NCI-H748 treated with DMSO at 0.1 percent for 48 hours (cell line): ENCODE measurements at regions not wholly inside any gene's neighbourhood (a gene's known extent, or its start where the extent isn't known, plus 50 kb on each side); places are given as distances from the start of the nearest gene placed in this dataset.
"Not testable (repeated sequence)": the region's sequence is repeated elsewhere in the genome, so short reads cannot be mapped to it uniquely, and the experiment has no call there.

ENCODE experiments used
- DNase-seq: peaks from one replicate; lab custom pipeline; 2025; lab: John Stamatoyannopoulos, UW

- DNase-seq: no peak
Observed at GRCh38 chr15:70525551-70525950, 237.8 kb downstream of the UACA start.

DNA sequence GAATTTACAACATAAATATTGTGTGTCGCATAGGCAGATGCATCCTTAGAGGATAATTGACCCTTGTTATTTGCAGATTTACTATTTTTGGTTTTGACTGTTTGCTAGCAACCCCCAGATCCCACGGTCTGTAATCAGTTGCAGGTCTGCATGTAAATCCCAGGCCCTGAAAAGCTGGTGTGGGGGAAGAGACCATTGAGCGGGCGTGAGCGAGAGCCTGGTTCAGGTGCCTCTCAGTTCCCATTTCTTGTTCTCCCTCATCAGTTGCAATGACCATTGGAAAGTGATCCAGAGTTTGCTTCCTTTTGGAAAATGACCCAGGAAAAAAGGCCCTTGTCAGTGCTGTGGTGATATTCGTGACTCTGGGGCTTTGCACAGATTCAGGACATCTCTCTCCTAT, 238.9 kb downstream of the UACA start:
- DNase-seq: no peak

- DNase-seq: no peak
Observed at GRCh38 chr15:70523616-70524015, 239.7 kb downstream of the UACA start.

- no peak for DNase-seq
Observed at GRCh38 chr15:70523192-70523591, 240.2 kb downstream of the UACA start.

GRCh38 chr15:70522323-70522966, 240.9 kb downstream of the UACA start:
- no peak for DNase-seq

DNA sequence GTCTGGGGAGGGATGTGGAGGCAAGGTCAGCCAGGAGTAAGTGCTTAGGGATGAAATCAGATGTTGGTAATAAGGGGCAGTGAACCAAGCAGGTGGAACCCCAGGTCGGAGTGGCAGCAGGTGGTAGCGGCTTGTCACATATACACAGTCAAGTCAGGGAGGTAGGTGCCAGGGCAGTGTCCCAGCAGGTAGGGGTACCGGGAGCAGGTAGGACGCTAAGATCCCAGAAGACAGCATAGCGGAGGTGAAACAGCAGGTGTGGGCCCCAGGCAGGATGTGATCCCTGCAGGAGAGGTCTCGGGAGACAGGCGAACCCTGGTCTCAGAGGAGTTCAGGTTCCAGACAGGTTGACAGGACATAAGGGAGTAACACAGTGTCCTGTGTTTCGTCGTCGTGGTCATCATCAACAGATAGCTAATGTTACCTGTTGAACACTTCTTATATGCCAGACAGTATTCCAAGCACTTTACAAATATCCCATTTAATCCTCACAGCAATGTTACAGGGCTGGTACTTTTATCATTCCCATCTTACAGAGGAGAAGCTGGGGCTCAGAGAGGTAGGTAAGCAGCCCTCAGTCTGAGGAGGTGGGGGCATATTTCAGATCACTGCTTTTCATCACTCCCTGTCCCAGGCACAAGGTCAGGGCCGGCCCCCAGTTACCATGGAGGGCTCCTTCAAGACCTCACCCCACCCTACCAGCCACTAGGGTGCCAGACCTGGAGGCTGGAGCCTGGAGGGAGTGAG, 241.6 kb downstream of the UACA start:
- no peak for DNase-seq

DNA sequence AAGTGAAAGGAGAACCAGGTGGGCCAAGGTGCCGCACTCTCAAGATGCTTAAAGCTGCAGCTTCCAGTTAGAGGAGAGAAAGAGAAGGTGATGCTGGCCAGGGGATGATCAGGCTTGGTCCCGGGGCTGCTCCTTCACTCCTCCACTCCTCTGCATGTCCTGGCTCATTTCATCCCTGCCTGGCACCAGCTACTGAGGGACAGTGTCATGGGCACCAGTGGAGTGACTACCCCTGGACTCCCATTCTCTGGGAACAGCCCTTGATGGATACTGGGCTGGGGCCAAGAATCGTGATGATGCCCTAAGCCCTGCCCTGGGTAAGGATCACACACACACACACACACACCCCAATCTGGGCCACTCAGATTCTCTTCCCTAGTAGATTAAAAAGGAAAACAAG, 243.7 kb downstream of the UACA start:
- DNase-seq: no peak

DNA sequence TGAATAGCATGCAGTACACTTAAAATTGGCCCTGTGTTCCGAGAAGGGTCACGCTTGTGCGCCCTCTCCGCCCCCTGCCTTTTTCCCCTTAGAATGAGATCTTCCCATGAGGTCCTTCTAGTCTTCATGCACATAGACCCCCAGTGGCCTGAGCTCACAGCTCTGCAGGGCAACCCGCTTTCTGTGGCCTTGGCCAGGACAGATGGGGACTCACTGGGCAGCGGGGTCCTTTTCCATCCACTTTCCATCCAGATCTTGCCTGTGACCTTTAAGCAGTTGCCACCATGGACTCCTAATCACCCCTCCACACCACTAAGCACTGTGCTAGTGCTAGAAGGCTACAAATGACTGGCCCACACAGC, 244.4 kb downstream of the UACA start:
- DNase-seq: no peak

- DNase-seq: no peak
Observed at GRCh38 chr15:70518201-70519003, 245.0 kb downstream of the UACA start.

GRCh38 chr15:70517194-70517590, 246.2 kb downstream of the UACA start:
- no peak for DNase-seq

- no peak for DNase-seq
Observed at GRCh38 chr15:70516408-70517193, 246.8 kb downstream of the UACA start.

DNA sequence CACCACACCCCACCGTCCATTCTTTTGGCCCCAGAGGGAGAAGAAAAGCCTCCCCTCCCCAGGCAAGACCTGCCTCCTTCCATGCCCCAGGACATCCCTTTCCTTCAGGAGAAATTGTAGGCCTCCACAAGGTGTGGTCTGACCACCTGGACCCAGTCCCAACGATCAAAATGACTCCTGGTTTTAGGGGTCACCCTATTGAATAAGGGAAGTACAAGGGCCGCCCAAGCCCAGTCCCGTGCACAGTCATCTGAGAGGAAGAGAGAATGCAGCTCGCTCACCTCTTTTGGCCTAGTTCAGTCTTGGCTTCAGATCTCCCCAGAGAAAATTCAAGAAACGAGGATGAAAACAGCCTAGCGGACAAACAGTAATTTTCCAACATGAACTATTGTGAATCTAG, 249.1 kb downstream of the UACA start:
- no peak for DNase-seq

DNA sequence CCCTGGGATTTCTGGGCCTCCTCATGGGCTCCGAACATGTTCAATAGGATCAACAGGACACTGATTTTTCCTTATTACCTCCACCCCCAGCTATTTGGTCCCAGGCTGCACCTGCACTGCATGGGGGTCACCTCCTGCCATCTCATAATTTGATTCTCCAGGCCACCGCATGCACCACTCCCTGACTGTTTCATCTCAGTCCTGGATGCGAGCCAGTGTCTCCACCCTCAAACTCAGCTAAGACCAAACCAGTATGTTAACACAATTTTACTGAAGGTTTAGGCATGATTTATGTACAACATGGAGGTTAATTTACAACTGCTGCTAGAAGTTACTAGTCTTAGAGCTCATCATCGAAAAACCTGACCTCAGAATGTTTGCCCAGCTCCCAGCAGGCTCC, 249.5 kb downstream of the UACA start:
- no peak for DNase-seq

DNA sequence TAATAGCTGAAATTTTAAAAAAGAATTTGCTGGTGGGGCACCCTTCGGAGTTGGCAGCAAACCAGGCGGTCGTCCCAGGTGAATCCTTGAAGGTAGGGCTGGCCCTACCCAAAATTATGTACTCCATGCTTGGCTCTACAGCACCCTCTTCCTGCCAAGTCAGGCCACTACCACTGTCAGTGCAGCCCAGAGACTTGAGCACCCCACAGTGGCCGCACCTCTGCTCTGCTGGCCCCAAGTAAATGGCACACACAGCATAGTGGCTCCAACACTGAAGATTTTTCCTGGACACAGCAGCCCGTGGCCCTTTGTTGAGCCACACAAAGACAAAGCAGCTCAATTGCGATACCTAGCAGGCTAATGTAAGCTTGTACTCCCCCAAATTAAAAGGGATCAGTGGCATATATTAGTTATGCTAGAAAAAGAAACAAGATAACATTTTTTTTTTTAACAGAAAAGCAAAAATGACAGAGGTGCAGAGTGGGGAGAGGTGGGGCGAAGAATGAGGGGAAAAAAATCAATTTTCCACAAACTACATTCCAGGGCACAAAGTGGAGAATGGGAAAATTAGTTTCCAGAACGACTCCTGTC, 250.5 kb downstream of the UACA start:
- DNase-seq: no peak

- not testable (repeated sequence) for DNase-seq
Observed at GRCh38 chr15:70511972-70512587, 251.3 kb downstream of the UACA start.

- DNase-seq: no peak
Observed at GRCh38 chr15:70510433-70510832, 252.9 kb downstream of the UACA start.

GRCh38 chr15:70509731-70510143, 253.6 kb downstream of the UACA start:
- DNase-seq: no peak

DNA sequence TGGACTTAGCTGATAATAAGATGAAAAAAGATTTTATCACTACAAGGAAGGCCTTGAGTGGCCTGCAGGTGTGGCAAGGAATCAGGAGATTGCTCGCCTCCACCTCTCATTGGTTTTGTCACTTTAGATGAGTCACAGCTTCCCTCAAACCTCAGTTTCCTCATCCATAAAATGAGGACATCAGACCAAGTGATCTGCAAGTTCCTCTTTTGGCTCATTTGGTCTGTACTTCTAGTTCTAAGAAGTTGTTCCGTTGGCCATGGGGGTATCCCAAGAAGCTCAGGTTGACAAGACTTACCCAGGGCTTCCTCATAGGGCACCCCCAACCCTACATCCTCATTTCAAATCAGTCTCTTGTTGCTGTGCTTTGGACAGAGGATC, 254.1 kb downstream of the UACA start:
- DNase-seq: no peak

DNA sequence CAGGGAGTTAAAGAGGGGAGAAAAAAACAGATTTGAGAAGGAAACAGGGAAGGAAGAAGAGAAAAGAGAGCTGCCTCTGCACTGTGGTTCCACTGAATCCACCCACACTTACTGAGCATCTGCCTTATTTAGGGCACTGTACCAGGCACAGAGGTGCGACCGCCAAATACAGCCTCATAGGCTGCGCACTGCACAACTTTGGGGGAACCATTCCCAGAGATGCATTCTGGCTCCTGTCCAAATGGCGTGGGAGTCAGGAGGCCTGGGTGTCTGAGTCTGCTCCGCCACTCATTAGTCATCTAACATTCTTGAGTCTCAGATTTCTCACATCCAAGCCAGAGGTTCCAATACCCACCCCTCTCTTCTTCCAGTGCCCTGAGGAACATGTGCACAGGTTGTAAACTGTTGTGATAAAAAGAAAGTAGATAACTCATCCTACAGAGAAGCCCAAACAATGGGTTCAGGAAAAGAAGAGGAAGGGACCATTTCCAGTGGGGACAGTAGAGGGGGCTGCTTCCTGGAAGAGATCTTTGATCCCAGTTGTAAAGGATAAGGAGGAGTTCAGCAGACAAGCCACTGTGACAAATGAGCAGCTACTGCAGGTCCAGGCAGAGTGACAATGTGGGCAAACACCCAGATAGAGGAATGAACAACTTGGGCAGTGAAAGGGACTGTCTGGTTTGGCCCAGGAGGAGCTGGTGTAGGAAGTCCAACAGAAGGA, 254.6 kb downstream of the UACA start:
- DNase-seq: no peak

- DNase-seq: no peak
Observed at GRCh38 chr15:70507772-70508371, 255.5 kb downstream of the UACA start.
